ENCODE measurements at regions not wholly inside any gene's neighbourhood (a gene's known extent, or its start where the extent isn't known, plus 50 kb on each side); places are given as distances from the start of the nearest gene placed in this dataset.

DNA sequence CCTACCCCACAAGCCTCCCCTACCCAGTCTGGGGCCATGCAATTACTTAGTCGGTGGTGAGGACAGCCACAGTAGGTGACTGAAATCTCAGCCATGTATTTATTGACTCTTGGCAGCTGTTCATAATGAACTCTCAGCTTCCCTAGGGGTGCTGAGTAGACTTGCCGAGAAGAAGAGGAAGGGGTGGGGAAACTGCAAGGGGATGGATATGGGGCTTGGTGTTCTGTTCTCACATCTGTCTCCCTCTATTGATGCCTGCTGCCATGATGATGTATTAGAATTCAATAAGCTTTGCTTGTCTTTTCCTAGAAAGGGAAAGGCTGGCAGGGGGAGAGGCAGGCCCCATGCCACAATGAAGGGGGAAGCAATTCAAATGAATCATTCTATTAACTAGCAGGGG, 112.9 kb downstream of the GP2 start:
- dilution Hi-C loops (cut with HindIII; ENCODE audit: low sequenced_read_pairs, unreplicated experiment) = no loop called here
- POLR2A ChIA-PET (ENCODE audit: unreplicated experiment) = no interaction called here
- no CpG with 5 or more reads among the region's 2 CpGs for WGBS, 2 experiments (ENCODE audit: extremely low coverage in 2 of 2, insufficient read length in 1 of 2)

More for the DNA sequence above, 112.9 kb downstream of the GP2 start:
- Histone ChIP-seq H3K27ac (ENCODE audit: insufficient read depth, low read length) (no peak overlapping the region), H2AFZ (replicated peaks; ENCODE audit: low read length, poor library complexity) (no peak overlapping the region), H4K20me1 (ENCODE audit: insufficient read depth, low read length) (no peaks in the 10 kb centered on the region), H3K4me2 (ENCODE audit: low read depth, low read length) (no peak overlapping the region), H3K56ac (ENCODE audit: extremely low read depth, insufficient read depth, low read length) (no peak overlapping the region), H3K9me1 (ENCODE audit: insufficient read depth, low read length) (no peaks in the 10 kb centered on the region), H2BK20ac (ENCODE audit: low read depth, low read length) (no peak overlapping the region), H2AK9ac (replicated peaks; ENCODE audit: low read depth, low read length, poor library complexity) (no peak overlapping the region), H3K79me1 (ENCODE audit: low read depth in 1 of 2, low read length in 2 of 2) (no peaks in the 10 kb centered on the region), H3K23ac (ENCODE audit: low read depth, low read length) (no peak overlapping the region), H2AK5ac (ENCODE audit: low read depth, low read length) (no peak overlapping the region), H3K18ac (ENCODE audit: low read depth, low read length) (no peak overlapping the region), H3K9ac (ENCODE audit: low read depth, low read length) (no peak overlapping the region), H4K5ac (ENCODE audit: low read depth, low read length) (no peak overlapping the region), H2BK5ac (ENCODE audit: low read depth, low read length, poor library complexity, severe bottlenecking) (no peak overlapping the region), H3K4me3 (ENCODE audit: insufficient read depth, low read depth, low read length) (no peak overlapping the region), H2BK15ac (ENCODE audit: low read depth, low read length) (no peak overlapping the region), H3K4ac (ENCODE audit: low read depth, low read length) (no peak overlapping the region), H3K36me3 (ENCODE audit: control insufficient read depth, insufficient read depth, low read length) (no peaks in the 10 kb centered on the region), H3K4me1 (ENCODE audit: control insufficient read depth, insufficient read depth, low read length) (no peaks in the 10 kb centered on the region), H2BK120ac (ENCODE audit: low read depth, low read length) (no peak overlapping the region), H3K27me3 (ENCODE audit: control insufficient read depth, insufficient read depth, low read length) (no peaks in the 10 kb centered on the region), H4K8ac (ENCODE audit: low read depth in 2 of 2, low read length in 2 of 2) (no peak overlapping the region), H4K91ac (ENCODE audit: insufficient read depth, low read depth, low read length) (no peak overlapping the region), H3K9me3 (ENCODE audit: control insufficient read depth, insufficient read depth, low read length) (peaks cover 15% of the 10 kb centered on the region), H3K14ac (replicated peaks; ENCODE audit: low read depth, low read length) (no peak overlapping the region)
- TF ChIP-seq, protein P1, sequence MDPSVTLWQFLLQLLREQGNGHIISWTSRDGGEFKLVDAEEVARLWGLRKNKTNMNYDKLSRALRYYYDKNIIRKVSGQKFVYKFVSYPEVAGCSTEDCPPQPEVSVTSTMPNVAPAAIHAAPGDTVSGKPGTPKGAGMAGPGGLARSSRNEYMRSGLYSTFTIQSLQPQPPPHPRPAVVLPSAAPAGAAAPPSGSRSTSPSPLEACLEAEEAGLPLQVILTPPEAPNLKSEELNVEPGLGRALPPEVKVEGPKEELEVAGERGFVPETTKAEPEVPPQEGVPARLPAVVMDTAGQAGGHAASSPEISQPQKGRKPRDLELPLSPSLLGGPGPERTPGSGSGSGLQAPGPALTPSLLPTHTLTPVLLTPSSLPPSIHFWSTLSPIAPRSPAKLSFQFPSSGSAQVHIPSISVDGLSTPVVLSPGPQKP (IDR thresholded peaks at IDR 0.05; ENCODE audit: borderline replicate concordance, low read depth, low read length) = no peak
- TF ChIP-seq FOS (IDR thresholded peaks at IDR 0.05; ENCODE audit: low read depth, low read length) (no peak), CEBPB (IDR thresholded peaks at IDR 0.05; ENCODE audit: low read depth, low read length) (no peak)
- no TSS peak for BruUV-seq (replicated peaks)
- ATAC-seq (ENCODE audit: low read depth) = no peak
- no peak for DNase-seq
- in situ Hi-C loops (cut with MboI; ENCODE audit: low sequenced_read_pairs) (loop anchor here (10.0 kb wide), 1 partner anchor 60 kb away; no protein-coding TSS in a partner anchor), intact Hi-C loops (cut with micrococcal nuclease) (no loop called here)
- CTCF ChIA-PET = no interaction called here

All from IMR-90 (cell line).